HUES48 (cell line): ENCODE measurements at regions not wholly inside any gene's neighbourhood (a gene's known extent, or its start where the extent isn't known, plus 50 kb on each side); places are given as distances from the start of the nearest gene placed in this dataset.
"Not testable (repeated sequence)": the region's sequence is repeated elsewhere in the genome, so short reads cannot be mapped to it uniquely, and the experiment has no call there.

Source experiments
- H3K27ac ChIP-seq: one replicate; pipeline ENCODE4 v1.7.0; 2013; ENCODE audit warnings: low read depth, low read length, inconsistent platforms
- H3K27me3 ChIP-seq: 2 replicates; pipeline ENCODE4 v1.6.1; 2013; ENCODE audit warnings: mild to moderate bottlenecking, low read length; ENCODE audit not compliant: control insufficient read depth, insufficient read depth
- H3K36me3 ChIP-seq: 2 replicates; pipeline ENCODE4 v1.6.1; 2013; ENCODE audit warnings: low read length; ENCODE audit not compliant: control insufficient read depth, insufficient read depth
- H3K4me1 ChIP-seq: 2 replicates; pipeline ENCODE4 v1.6.1; 2013; ENCODE audit warnings: mild to moderate bottlenecking, low read length; ENCODE audit not compliant: control insufficient read depth, insufficient read depth
- H3K4me3 ChIP-seq: 2 replicates; pipeline ENCODE4 v1.5.1; 2013; ENCODE audit warnings: mild to moderate bottlenecking, low read depth, low read length
- H3K9ac ChIP-seq: 2 replicates; pipeline ENCODE4 v1.6.1; 2013; ENCODE audit warnings: mild to moderate bottlenecking, low read depth, low read length, moderate library complexity
- H3K9me3 ChIP-seq: 2 replicates; pipeline ENCODE4 v1.6.1; 2013; ENCODE audit warnings: low read length; ENCODE audit not compliant: control insufficient read depth, insufficient read depth

GRCh38 chr3:106446271-106446670 is 577.5 kb upstream of the CBLB start:
- Histone ChIP-seq H3K27ac (no peak overlapping the region), H3K4me1 (0 out of 2 replicates have a peak, but pooled peaks cover 6% of the 10 kb centered on the region), H3K9ac (no peak overlapping the region), H3K9me3 (no peaks in the 10 kb centered on the region), H3K36me3 (no peaks in the 10 kb centered on the region), H3K4me3 (no peak overlapping the region), H3K27me3 (no peaks in the 10 kb centered on the region)

- no peak overlapping the region for H3K9ac ChIP-seq
- 0 out of 2 replicates have a peak, but pooled peaks cover 1% of the 10 kb centered on the region for H3K4me1 ChIP-seq
- no peaks in the 10 kb centered on the region for H3K9me3 ChIP-seq
- no peaks in the 10 kb centered on the region for H3K27me3 ChIP-seq
- H3K36me3 ChIP-seq: no peaks in the 10 kb centered on the region
- no peak overlapping the region for H3K27ac ChIP-seq
- no peak overlapping the region for H3K4me3 ChIP-seq
Measured at GRCh38 chr3:106447723-106448301, 579.0 kb upstream of the CBLB start.

- not testable (repeated sequence) for H3K9ac ChIP-seq, H3K27ac ChIP-seq, H3K4me3 ChIP-seq, H3K36me3 ChIP-seq, H3K4me1 ChIP-seq, H3K9me3 ChIP-seq, H3K27me3 ChIP-seq
Measured at GRCh38 chr3:106448372-106448966, 579.7 kb upstream of the CBLB start.

- Histone ChIP-seq H3K4me1 (0 out of 2 replicates have a peak, but pooled peaks cover 3% of the 10 kb centered on the region), H3K27me3 (no peaks in the 10 kb centered on the region), H3K27ac (no peak overlapping the region)
Measured at GRCh38 chr3:106452096-106452495, 583.3 kb upstream of the CBLB start.

GRCh38 chr3:106454497-106454896 is 585.7 kb upstream of the CBLB start:
- Histone ChIP-seq H3K36me3 (no peaks in the 10 kb centered on the region), H3K27ac (no peak overlapping the region), H3K4me3 (no peak overlapping the region), H3K4me1 (0 out of 2 replicates have a peak, but pooled peaks cover 3% of the 10 kb centered on the region), H3K27me3 (no peaks in the 10 kb centered on the region), H3K9ac (no peak overlapping the region), H3K9me3 (no peaks in the 10 kb centered on the region)

More at GRCh38 chr3:106452096-106452495, 583.3 kb upstream of the CBLB start:
- Histone ChIP-seq H3K9me3 (no peaks in the 10 kb centered on the region), H3K36me3 (no peaks in the 10 kb centered on the region), H3K4me3 (no peak overlapping the region), H3K9ac (no peak overlapping the region)

GRCh38 chr3:106457281-106458180 is 588.7 kb upstream of the CBLB start:
- Histone ChIP-seq H3K27me3 (no peaks in the 10 kb centered on the region), H3K9ac (no peak overlapping the region), H3K36me3 (no peaks in the 10 kb centered on the region), H3K27ac (no peak overlapping the region), H3K4me1 (0 out of 2 replicates have a peak, but pooled peaks cover 3% of the 10 kb centered on the region), H3K4me3 (no peak overlapping the region), H3K9me3 (no peaks in the 10 kb centered on the region)

- H3K4me3 ChIP-seq: no peak overlapping the region
- no peak overlapping the region for H3K27ac ChIP-seq
- 0 out of 2 replicates have a peak, but pooled peaks cover 3% of the 10 kb centered on the region for H3K4me1 ChIP-seq
- no peaks in the 10 kb centered on the region for H3K36me3 ChIP-seq
- no peak overlapping the region for H3K9ac ChIP-seq
- no peaks in the 10 kb centered on the region for H3K27me3 ChIP-seq
- H3K9me3 ChIP-seq: no peaks in the 10 kb centered on the region
Measured at GRCh38 chr3:106458952-106459351, 590.1 kb upstream of the CBLB start.

- H3K9me3 ChIP-seq: no peaks in the 10 kb centered on the region
- no peaks in the 10 kb centered on the region for H3K27me3 ChIP-seq
- H3K4me1 ChIP-seq: no peaks in the 10 kb centered on the region
- no peak overlapping the region for H3K9ac ChIP-seq
- no peak overlapping the region for H3K4me3 ChIP-seq
- H3K36me3 ChIP-seq: no peaks in the 10 kb centered on the region
- H3K27ac ChIP-seq: no peak overlapping the region
Measured at GRCh38 chr3:106466881-106467280, 598.1 kb upstream of the CBLB start.

GRCh38 chr3:106473576-106474475 is 605.0 kb upstream of the CBLB start:
- Histone ChIP-seq H3K4me3 (no peak overlapping the region), H3K27ac (no peak overlapping the region), H3K9ac (no peak overlapping the region), H3K27me3 (no peaks in the 10 kb centered on the region), H3K4me1 (no peaks in the 10 kb centered on the region), H3K9me3 (no peaks in the 10 kb centered on the region), H3K36me3 (no peaks in the 10 kb centered on the region)

- no peak overlapping the region for H3K9ac ChIP-seq
- no peaks in the 10 kb centered on the region for H3K9me3 ChIP-seq
- no peak overlapping the region for H3K27ac ChIP-seq
- H3K4me1 ChIP-seq: peaks cover 18% of the 10 kb centered on the region
- no peaks in the 10 kb centered on the region for H3K27me3 ChIP-seq
- no peaks in the 10 kb centered on the region for H3K36me3 ChIP-seq
- no peak overlapping the region for H3K4me3 ChIP-seq
Measured at GRCh38 chr3:106482451-106482850, 613.6 kb upstream of the CBLB start.
